ENCODE measurements at regions not wholly inside any gene's neighbourhood (a gene's known extent, or its start where the extent isn't known, plus 50 kb on each side); places are given as distances from the start of the nearest gene placed in this dataset.

- no peak for DNase-seq
These were observed 559.0 kb upstream of the PSMD7 start for GRCh38 chr16:73737637-73738036.

GRCh38 chr16:73735954-73736353 lies 560.7 kb upstream of the PSMD7 start:
- DNase-seq = no peak

DNA sequence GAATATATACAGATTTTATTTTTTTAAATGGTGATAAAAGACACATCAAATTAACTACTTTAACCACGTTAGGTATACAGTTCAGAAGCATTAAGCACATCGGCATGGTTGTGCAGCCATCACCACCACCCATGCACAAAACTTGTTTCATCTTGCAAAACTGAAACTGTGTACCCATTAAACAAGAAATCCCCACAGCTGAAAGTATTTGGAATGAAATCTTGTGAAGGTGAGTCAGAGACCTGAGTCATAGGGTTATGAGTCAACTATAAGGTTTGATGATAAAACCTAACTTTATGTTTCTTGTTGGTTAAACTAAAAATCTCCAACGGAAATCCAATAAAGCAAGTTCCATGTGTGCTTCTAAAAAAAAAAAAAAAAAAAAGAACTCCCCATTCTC lies 561.6 kb upstream of the PSMD7 start:
- no peak for DNase-seq

DNA sequence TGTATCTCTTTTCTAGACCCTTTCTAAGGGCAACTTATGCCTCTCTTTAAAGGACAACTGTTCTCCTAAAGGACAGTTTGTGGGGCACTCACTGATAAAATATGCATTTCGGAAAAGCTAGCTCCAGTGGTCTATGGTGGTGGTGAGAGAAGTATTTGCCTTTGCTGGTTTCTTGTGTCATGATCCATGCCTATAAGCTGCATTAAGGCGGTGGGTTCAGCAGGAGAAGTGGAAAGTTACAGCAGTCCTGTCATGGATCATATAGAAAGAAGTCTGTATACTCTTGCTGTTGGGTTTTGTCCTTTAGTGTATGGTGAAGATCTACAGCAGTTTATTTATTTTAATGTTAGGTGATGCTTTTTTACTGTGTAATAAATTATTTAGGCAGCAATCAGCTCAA lies 563.9 kb upstream of the PSMD7 start:
- DNase-seq = no peak

DNA sequence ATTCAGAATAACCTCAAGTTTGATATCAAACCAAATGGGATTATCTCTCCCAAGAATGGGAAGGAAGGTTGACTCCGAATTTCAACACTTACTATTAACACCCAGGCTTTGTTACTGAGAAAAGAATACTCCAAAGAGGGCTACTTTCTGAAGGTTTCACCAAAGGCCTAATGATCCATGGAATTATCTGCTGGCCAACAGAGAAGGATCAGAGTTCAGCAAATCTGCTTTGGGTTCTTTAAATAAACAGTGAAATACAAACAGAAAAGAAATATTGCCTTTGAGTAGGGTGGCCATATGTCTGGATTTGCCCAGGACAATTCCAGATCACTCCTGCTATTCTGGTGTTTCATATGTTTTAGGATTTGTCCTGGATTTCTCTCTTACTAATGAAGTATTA lies 564.5 kb upstream of the PSMD7 start:
- DNase-seq = no peak

DNA sequence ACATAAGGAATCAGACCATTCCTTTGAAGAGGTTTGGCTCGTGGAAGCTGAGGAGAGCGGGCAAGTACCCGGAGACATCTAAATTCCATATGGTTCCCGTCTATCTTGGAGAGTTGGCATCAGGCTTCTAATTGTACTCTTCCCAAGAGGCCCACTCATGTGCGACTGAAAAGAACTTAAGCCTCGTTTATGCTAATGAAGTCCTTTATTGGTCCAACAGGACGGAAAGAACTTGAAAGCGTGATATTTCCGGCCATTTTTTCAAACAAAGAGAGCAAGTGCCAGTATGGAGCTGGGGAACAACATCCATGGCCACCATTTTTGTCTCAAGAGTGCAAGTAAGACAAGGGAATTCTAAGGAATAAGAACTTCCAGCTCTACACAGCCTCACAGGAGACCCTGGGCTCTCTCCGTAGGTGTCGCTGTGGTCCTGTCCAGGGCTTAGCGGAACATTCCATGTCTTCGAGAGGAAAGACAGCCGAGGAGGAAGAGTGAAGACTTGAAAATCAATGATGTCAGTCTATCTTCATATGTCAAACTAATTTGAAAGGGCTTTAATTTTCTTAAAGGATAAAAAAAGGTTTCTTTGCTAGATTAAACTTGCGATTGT lies 566.0 kb upstream of the PSMD7 start:
- DNase-seq = no peak

GRCh38 chr16:73725156-73725555 lies 571.5 kb upstream of the PSMD7 start:
- no peak for DNase-seq

GRCh38 chr16:73724503-73724902 lies 572.1 kb upstream of the PSMD7 start:
- DNase-seq = no peak

GRCh38 chr16:73717266-73717974 lies 579.2 kb upstream of the PSMD7 start:
- DNase-seq = no peak

- DNase-seq = no peak
These were observed 581.6 kb upstream of the PSMD7 start for GRCh38 chr16:73714976-73715375.

- DNase-seq = no peak
These were observed 582.7 kb upstream of the PSMD7 start for GRCh38 chr16:73713778-73714495.

- DNase-seq = no peak
These were observed 583.4 kb upstream of the PSMD7 start for GRCh38 chr16:73713251-73713650.

- no peak for DNase-seq
These were observed 585.1 kb upstream of the PSMD7 start for GRCh38 chr16:73711406-73712080.

- DNase-seq = no peak
These were observed 586.1 kb upstream of the PSMD7 start for GRCh38 chr16:73710526-73710925.

DNA sequence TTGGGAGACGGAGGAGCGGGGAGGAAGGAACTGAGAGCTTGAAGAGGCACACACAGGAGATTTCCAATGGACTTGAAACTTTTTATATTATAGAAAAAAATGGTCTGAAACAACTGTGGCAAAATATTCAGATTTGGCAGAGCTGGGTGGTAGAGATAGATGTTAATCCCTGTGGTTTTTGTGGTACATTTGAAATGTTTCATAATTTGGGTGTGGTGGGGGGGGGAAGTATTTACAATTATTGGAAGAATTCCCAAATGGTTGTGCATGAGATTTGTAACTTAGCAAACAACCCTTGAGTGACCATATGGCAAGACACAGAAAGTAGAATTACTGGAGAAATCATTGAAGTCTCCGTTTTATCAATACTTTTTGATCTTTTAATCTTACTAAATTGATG lies 588.8 kb upstream of the PSMD7 start:
- DNase-seq = no peak

- no peak for DNase-seq
These were observed 592.7 kb upstream of the PSMD7 start for GRCh38 chr16:73703891-73704290.

GRCh38 chr16:73697336-73697735 lies 599.3 kb upstream of the PSMD7 start:
- no peak for DNase-seq

DNA sequence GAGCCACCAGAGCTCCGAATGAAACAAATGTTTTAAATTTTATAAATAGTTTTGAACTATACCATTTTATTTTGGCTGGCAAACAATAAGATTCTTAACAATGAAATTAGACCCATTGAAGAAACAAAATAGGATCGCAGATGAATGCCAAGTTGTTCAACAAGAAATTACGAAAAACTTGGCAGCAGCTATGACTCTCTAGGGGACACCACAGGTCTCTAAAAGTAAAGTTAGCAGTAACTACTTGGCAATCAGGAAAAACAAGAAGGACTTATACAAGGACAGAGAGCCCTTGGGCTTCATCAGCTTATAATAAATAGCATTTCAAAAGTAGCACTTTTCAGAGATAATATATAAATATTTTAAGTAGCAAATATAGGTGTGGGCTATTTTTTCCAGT lies 603.8 kb upstream of the PSMD7 start:
- no peak for DNase-seq

GRCh38 chr16:73683804-73684203 lies 612.8 kb upstream of the PSMD7 start:
- DNase-seq = no peak

DNA sequence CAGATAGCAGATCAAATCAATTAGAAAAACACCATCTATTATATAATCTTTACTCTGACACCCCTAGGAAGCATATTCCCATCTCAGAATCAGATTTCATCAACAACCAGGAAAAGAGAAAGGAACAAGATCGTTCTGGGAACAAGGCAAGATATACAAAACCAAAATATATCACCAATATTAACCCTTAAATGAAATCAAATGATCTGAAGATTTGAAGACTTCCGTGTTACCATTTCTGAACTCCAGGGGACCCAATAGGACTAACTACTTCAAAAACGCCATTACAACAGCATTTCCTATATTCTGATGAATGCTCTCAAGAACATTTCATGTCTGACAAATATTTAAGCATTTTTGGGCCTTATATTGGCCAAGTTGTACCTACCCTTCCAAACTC lies 624.2 kb upstream of the ZFHX3 start:
- DNase-seq = no peak

- DNase-seq = no peak
These were observed 623.2 kb upstream of the ZFHX3 start for GRCh38 chr16:73670836-73671820.

Data from inflammatory macrophage (primary cell).